GM10248 (cell line): ENCODE measurements at regions not wholly inside any gene's neighbourhood (a gene's known extent, or its start where the extent isn't known, plus 50 kb on each side); places are given as distances from the start of the nearest gene placed in this dataset.

ENCODE experiments used
- CTCF ChIA-PET: fragments of 300-600 bp; sonication (Branson Sonifier 250); formaldehyde crosslinking; extraction: SDS; loops from one replicate; lab custom pipeline; 2021; ENCODE audit warnings: antibody characterized with exemption; lab: Yijun Ruan, JAX
- POLR2A ChIA-PET: fragments of 350-650 bp; sonication (Branson Sonifier 250); formaldehyde crosslinking; extraction: SDS; loops from one replicate; lab custom pipeline; 2020; ENCODE audit warnings: antibody characterized with exemption; lab: Yijun Ruan, JAX
- DNase-seq: peaks from one replicate; pipeline ENCODE4 v3.0.0; 2012; ENCODE audit errors: extremely low spot score
- TF ChIP-seq, protein P1 (sequence below): IDR thresholded peaks from 2 replicates; pipeline ENCODE4 v1.5.1; 2012; ENCODE audit warnings: mild to moderate bottlenecking, low read depth; ENCODE audit errors: extremely low read depth, missing control alignments, control extremely low read depth

- no peak for DNase-seq
- TF ChIP-seq, protein P1, sequence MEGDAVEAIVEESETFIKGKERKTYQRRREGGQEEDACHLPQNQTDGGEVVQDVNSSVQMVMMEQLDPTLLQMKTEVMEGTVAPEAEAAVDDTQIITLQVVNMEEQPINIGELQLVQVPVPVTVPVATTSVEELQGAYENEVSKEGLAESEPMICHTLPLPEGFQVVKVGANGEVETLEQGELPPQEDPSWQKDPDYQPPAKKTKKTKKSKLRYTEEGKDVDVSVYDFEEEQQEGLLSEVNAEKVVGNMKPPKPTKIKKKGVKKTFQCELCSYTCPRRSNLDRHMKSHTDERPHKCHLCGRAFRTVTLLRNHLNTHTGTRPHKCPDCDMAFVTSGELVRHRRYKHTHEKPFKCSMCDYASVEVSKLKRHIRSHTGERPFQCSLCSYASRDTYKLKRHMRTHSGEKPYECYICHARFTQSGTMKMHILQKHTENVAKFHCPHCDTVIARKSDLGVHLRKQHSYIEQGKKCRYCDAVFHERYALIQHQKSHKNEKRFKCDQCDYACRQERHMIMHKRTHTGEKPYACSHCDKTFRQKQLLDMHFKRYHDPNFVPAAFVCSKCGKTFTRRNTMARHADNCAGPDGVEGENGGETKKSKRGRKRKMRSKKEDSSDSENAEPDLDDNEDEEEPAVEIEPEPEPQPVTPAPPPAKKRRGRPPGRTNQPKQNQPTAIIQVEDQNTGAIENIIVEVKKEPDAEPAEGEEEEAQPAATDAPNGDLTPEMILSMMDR = no peak
- ChIA-PET POLR2A (no interaction called here), CTCF (interaction anchor here (1.9 kb wide), 1 partner anchor 17 kb away, joined by 5 read pairs; no protein-coding TSS in a partner anchor)
Observed at GRCh38 chr1:36570006-36570405, 87.3 kb upstream of the CSF3R start.

- ChIA-PET CTCF (no interaction called here), POLR2A (no interaction called here)
- no peak for DNase-seq
- TF ChIP-seq, protein P1 = no peak
Observed at GRCh38 chr1:36567601-36568341, 85.1 kb upstream of the CSF3R start.

DNA sequence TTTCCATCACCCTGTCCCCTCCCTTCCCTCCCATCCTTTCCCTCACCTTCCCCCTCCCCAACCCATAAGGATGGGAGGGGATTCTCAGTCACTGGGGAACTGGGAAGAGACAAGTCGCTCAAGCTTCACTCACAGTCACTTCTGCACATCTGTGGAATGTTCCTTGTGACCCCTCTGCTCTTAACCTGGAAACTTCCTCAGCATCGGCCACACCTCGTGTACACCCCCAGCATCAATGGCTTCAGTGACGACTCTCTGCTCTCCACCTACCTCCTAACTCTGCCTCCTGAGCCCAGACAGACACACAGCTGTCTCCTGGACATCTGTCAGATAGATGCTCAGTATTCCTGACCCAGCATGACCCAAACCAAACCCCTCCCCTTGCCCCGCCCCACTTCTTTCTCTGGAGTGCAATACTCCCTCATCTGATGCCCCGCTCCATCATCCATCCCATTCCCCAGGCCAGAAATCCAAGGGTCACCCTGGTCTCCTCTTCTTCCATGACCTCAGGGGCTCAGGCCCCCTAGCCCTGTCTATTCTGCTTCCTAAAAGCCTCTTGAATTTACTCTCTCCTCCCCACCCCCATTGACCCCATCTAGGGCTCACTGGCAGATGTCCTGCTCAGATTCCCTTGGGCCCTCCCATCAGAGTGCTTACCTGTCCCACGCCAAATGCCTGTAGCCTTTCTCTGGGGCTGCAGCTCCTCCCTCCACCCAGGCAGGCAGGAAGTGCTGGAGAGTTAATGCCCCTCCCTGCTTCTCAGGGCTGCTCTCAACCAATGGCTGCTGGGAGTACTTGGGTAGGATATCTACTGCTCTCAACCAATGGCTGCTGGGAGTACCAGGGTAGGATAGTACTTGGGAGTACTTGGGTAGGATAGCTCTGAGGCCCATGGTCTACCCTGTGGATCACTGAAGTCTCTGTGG, 83.1 kb upstream of the CSF3R start:
- ChIA-PET CTCF (interaction anchor here (1.6 to 3.7 kb wide), 3 partner anchors 9 to 49 kb away, joined by 3 to 20 read pairs (median 5); no protein-coding TSS in a partner anchor), POLR2A (no interaction called here)
- TF ChIP-seq, protein P1 = no peak
- no peak for DNase-seq

- TF ChIP-seq, protein P1 = no peak
- ChIA-PET CTCF (interaction anchor here (8.2 kb wide), 1 partner anchor 13 kb away, joined by 39 read pairs; no protein-coding TSS in a partner anchor), POLR2A (no interaction called here)
- DNase-seq = no peak
Observed at GRCh38 chr1:36562181-36562685, 79.5 kb upstream of the CSF3R start.

DNA sequence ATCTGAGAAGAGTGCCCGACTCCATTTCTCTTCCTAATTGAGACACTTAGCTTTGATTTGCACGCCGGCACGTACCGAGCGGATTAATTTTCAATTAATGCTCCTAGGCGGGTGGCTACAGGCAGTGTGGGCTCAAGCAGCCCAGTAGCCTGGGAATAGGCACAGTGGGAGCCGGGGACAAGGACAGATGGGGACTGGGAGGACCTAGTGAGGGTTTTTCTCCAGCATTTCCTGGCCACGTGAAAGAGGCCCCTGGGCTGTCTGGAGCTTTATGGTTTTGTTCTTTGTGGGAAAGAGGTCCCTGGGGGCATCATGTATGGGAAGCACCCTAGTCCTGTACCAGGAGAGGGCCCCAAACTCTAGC, 78.6 kb upstream of the CSF3R start:
- TF ChIP-seq, protein P1 = no peak
- POLR2A ChIA-PET = no interaction called here
- no peak for DNase-seq
- CTCF ChIA-PET = interaction anchor here (1.5 to 8.2 kb wide), 2 partner anchors 14 to 27 kb away, joined by 3 to 39 read pairs; no protein-coding TSS in a partner anchor
